ENCODE measurements at regions not wholly inside any gene's neighbourhood (a gene's known extent, or its start where the extent isn't known, plus 50 kb on each side); places are given as distances from the start of the nearest gene placed in this dataset.
"Not testable (repeated sequence)": the region's sequence is repeated elsewhere in the genome, so short reads cannot be mapped to it uniquely, and the experiment has no call there.

- FAIRE-seq (no peak), DNase-seq (ENCODE audit: low spot score) (no peak)
These were observed 118.1 kb upstream of the SEM1 start for GRCh38 chr7:96827701-96828100.

GRCh38 chr7:96829121-96829520 is 119.5 kb upstream of the SEM1 start:
- not testable (repeated sequence) for DNase-seq (ENCODE audit: low spot score); FAIRE-seq

GRCh38 chr7:96831446-96831845 is 121.8 kb upstream of the SEM1 start:
- DNase-seq (ENCODE audit: low spot score) (no peak), FAIRE-seq (no peak)

- no peak for FAIRE-seq
- DNase-seq (ENCODE audit: low spot score): no peak
These were observed 122.5 kb upstream of the SEM1 start for GRCh38 chr7:96832092-96832662.

GRCh38 chr7:96833676-96834453 is 124.2 kb upstream of the SEM1 start:
- DNase-seq (ENCODE audit: low spot score): peak; percentile 30
- FAIRE-seq: no peak

- DNase-seq (ENCODE audit: low spot score): no peak
- no peak for FAIRE-seq
These were observed 126.8 kb upstream of the SEM1 start for GRCh38 chr7:96836456-96836855.

GRCh38 chr7:96837593-96837992 is 127.9 kb upstream of the SEM1 start:
- no peak for DNase-seq (ENCODE audit: low spot score)

GRCh38 chr7:96838481-96838880 is 128.8 kb upstream of the SEM1 start:
- FAIRE-seq: no peak
- DNase-seq (ENCODE audit: low spot score): no peak

More at GRCh38 chr7:96837593-96837992, 127.9 kb upstream of the SEM1 start:
- FAIRE-seq: no peak

GRCh38 chr7:96855139-96855538 is 145.5 kb upstream of the SEM1 start:
- DNase-seq (ENCODE audit: low spot score) (no peak), FAIRE-seq (no peak)

GRCh38 chr7:96855691-96856090 is 146.0 kb upstream of the SEM1 start:
- DNase-seq (ENCODE audit: low spot score) (no peak), FAIRE-seq (no peak)

- DNase-seq (ENCODE audit: low spot score): no peak
These were observed 135.8 kb upstream of the DLX6 start for GRCh38 chr7:96869538-96869937.

GRCh38 chr7:96870185-96870584 is 135.2 kb upstream of the DLX6 start:
- FAIRE-seq (no peak), DNase-seq (ENCODE audit: low spot score) (no peak)

More at GRCh38 chr7:96869538-96869937, 135.8 kb upstream of the DLX6 start:
- no peak for FAIRE-seq

- DNase-seq (ENCODE audit: low spot score) (no peak), FAIRE-seq (no peak)
These were observed 134.4 kb upstream of the DLX6 start for GRCh38 chr7:96870934-96871333.

- FAIRE-seq (no peak), DNase-seq (ENCODE audit: low spot score) (no peak)
These were observed 117.9 kb upstream of the DLX6 start for GRCh38 chr7:96887426-96887825.

GRCh38 chr7:96899108-96899507 is 106.2 kb upstream of the DLX6 start:
- FAIRE-seq (no peak), DNase-seq (ENCODE audit: low spot score) (no peak)

- DNase-seq (ENCODE audit: low spot score) (no peak), FAIRE-seq (peak; percentile 40)
These were observed 103.4 kb upstream of the DLX6 start for GRCh38 chr7:96901822-96902445.

- FAIRE-seq (no peak), DNase-seq (ENCODE audit: low spot score) (no peak)
These were observed 101.4 kb upstream of the DLX6 start for GRCh38 chr7:96903906-96904305.

- FAIRE-seq: no peak
- DNase-seq (ENCODE audit: low spot score): no peak
These were observed 94.9 kb upstream of the DLX6 start for GRCh38 chr7:96910486-96910885.

GRCh38 chr7:96915029-96915428 is 90.3 kb upstream of the DLX6 start:
- FAIRE-seq: no peak
- DNase-seq (ENCODE audit: low spot score): no peak

- FAIRE-seq (no peak), DNase-seq (ENCODE audit: low spot score) (no peak)
These were observed 85.3 kb upstream of the DLX6 start for GRCh38 chr7:96920064-96920463.

GRCh38 chr7:96920713-96921112 is 84.6 kb upstream of the DLX6 start:
- FAIRE-seq (no peak), DNase-seq (ENCODE audit: low spot score) (no peak)

- FAIRE-seq (no peak), DNase-seq (ENCODE audit: low spot score) (no peak)
These were observed 84.1 kb upstream of the DLX6 start for GRCh38 chr7:96921231-96921630.

- FAIRE-seq (no peak), DNase-seq (ENCODE audit: low spot score) (no peak)
These were observed 83.6 kb upstream of the DLX6 start for GRCh38 chr7:96921771-96922170.

Data from urothelium cell line (cell line).